GM12874 (cell line): ENCODE measurements at regions not wholly inside any gene's neighbourhood (a gene's known extent, or its start where the extent isn't known, plus 50 kb on each side); places are given as distances from the start of the nearest gene placed in this dataset.

Experiments used
- CTCF ChIP-seq: IDR thresholded peaks from 2 replicates; pipeline ENCODE4 v1.5.1; 2011; ENCODE audit warnings: low read depth, mild to moderate bottlenecking, control low read depth, low read length, moderate library complexity; ENCODE audit not compliant: insufficient read depth

GRCh38 chr6:113578691-113579090 lies 278.5 kb upstream of the MARCKS start:
- TF ChIP-seq CTCF, result no peak

- no peak for TF ChIP-seq CTCF
Measured at GRCh38 chr6:113584767-113585166, 272.4 kb upstream of the MARCKS start.

- TF ChIP-seq CTCF, result no peak
Measured at GRCh38 chr6:113585246-113585645, 271.9 kb upstream of the MARCKS start.

GRCh38 chr6:113586413-113587077 lies 270.6 kb upstream of the MARCKS start:
- no peak for TF ChIP-seq CTCF

- no peak for TF ChIP-seq CTCF
Measured at GRCh38 chr6:113587078-113587699, 270.0 kb upstream of the MARCKS start.

GRCh38 chr6:113588646-113589045 lies 268.5 kb upstream of the MARCKS start:
- TF ChIP-seq CTCF, result no peak

GRCh38 chr6:113591896-113592827 lies 265.0 kb upstream of the MARCKS start:
- TF ChIP-seq CTCF, result no peak
